ENCODE measurements at regions not wholly inside any gene's neighbourhood (a gene's known extent, or its start where the extent isn't known, plus 50 kb on each side); places are given as distances from the start of the nearest gene placed in this dataset.

DNA sequence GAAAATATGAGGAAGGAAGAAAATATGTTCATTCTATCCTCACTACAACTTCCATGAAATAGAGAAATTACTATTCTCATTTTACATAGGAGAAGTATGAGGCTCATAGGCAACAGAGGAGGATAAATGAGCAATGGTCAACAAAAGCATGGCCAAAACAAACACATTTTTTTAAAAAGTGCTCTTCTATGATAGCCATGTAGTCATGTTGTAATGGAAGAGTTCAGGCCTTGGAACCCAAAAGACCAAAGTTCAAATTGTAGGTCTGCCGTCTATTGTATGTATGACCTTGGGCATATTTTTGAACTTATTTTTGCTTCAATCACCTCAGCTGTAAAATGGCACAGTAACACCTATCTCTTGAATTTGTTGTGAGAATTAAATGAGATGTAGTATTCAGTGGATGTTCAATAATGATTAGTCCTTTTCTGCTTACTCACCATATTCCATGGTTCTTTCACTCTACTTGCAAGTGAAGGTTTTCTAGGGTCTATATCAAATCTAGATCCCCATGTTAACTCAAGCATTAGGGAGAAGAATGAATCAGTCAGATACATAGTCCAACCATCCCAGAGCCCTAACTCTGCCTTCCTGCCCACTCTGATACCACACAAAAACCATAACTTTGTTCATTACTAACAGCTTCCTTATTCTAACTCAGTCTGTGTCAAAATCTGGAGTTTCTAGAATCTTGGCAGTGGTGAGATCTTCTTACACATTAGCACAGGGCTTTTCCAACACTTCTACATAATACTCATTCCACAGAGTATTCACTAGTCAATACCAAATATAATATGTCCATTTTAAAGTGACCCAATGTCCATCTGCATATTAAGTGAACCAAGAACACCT is 353.2 kb downstream of the PLPP3 start:
- no peak for TF ChIP-seq POLR2A (IDR thresholded peaks at IDR 0.05; ENCODE audit: low read depth, low read length)
- TF ChIP-seq POLR2AphosphoS5 (IDR thresholded peaks at IDR 0.05; ENCODE audit: low read depth, low read length): no peak
